ENCODE measurements at regions not wholly inside any gene's neighbourhood (a gene's known extent, or its start where the extent isn't known, plus 50 kb on each side); places are given as distances from the start of the nearest gene placed in this dataset.

- Histone ChIP-seq H3K27me3 (no peaks in the 10 kb centered on the region), H3K4me1 (no peaks in the 10 kb centered on the region), H3K9me3 (no peaks in the 10 kb centered on the region), H3K27ac (no peak overlapping the region), H3K36me3 (no peaks in the 10 kb centered on the region), H3K4me3 (no peak overlapping the region)
- intact Hi-C loops (cut with DNase I): no loop called here
- no peak for DNase-seq (ENCODE audit: extremely low spot score in 2 of 2)
- TF ChIP-seq POLR2A (IDR thresholded peaks at IDR 0.05): no peak
- no peak for TF ChIP-seq POLR2AphosphoS5 (IDR thresholded peaks at IDR 0.05; ENCODE audit: insufficient read depth in 1 of 2, low read depth in 1 of 2)
- TF ChIP-seq CTCF (IDR thresholded peaks at IDR 0.05): no peak
Measured at GRCh38 chr7:119232091-119232490, 1007.6 kb downstream of the ANKRD7 start.

GRCh38 chr7:119233015-119233414 is 1008.5 kb downstream of the ANKRD7 start:
- no peak for TF ChIP-seq POLR2AphosphoS5 (IDR thresholded peaks at IDR 0.05; ENCODE audit: insufficient read depth in 1 of 2, low read depth in 1 of 2)
- Histone ChIP-seq H3K9me3 (no peaks in the 10 kb centered on the region), H3K36me3 (no peaks in the 10 kb centered on the region), H3K27ac (no peak overlapping the region), H3K27me3 (no peaks in the 10 kb centered on the region), H3K4me3 (no peak overlapping the region), H3K4me1 (no peaks in the 10 kb centered on the region)
- intact Hi-C loops (cut with DNase I): no loop called here
- no peak for DNase-seq (ENCODE audit: extremely low spot score in 2 of 2)

GRCh38 chr7:119252962-119253361 is 1020.0 kb upstream of the KCND2 start:
- no peaks in the 10 kb centered on the region for H3K9me3 ChIP-seq
- intact Hi-C loops (cut with DNase I): no loop called here
- no peak overlapping the region for H3K4me3 ChIP-seq
- H3K27me3 ChIP-seq: no peaks in the 10 kb centered on the region
- DNase-seq (ENCODE audit: extremely low spot score in 2 of 2): no peak
- no peak overlapping the region for H3K27ac ChIP-seq
- H3K36me3 ChIP-seq: no peaks in the 10 kb centered on the region
- TF ChIP-seq POLR2A (IDR thresholded peaks at IDR 0.05): no peak
- TF ChIP-seq CTCF (IDR thresholded peaks at IDR 0.05): no peak
- TF ChIP-seq POLR2AphosphoS5 (IDR thresholded peaks at IDR 0.05; ENCODE audit: insufficient read depth in 1 of 2, low read depth in 1 of 2): no peak
- no peaks in the 10 kb centered on the region for H3K4me1 ChIP-seq

GRCh38 chr7:119254742-119255141 is 1018.2 kb upstream of the KCND2 start:
- no peak for TF ChIP-seq CTCF (IDR thresholded peaks at IDR 0.05)
- no peak for TF ChIP-seq POLR2AphosphoS5 (IDR thresholded peaks at IDR 0.05; ENCODE audit: insufficient read depth in 1 of 2, low read depth in 1 of 2)
- TF ChIP-seq POLR2A (IDR thresholded peaks at IDR 0.05): no peak
- H3K9me3 ChIP-seq: no peaks in the 10 kb centered on the region
- no peak for DNase-seq (ENCODE audit: extremely low spot score in 2 of 2)
- H3K4me1 ChIP-seq: no peaks in the 10 kb centered on the region
- no peak overlapping the region for H3K4me3 ChIP-seq
- intact Hi-C loops (cut with DNase I): no loop called here
- no peak overlapping the region for H3K27ac ChIP-seq
- H3K27me3 ChIP-seq: no peaks in the 10 kb centered on the region
- H3K36me3 ChIP-seq: no peaks in the 10 kb centered on the region

- Histone ChIP-seq H3K4me1 (no peaks in the 10 kb centered on the region), H3K27me3 (no peaks in the 10 kb centered on the region), H3K9me3 (no peaks in the 10 kb centered on the region), H3K36me3 (no peaks in the 10 kb centered on the region), H3K4me3 (no peak overlapping the region), H3K27ac (no peak overlapping the region)
- TF ChIP-seq CTCF (IDR thresholded peaks at IDR 0.05): no peak
- no peak for TF ChIP-seq POLR2AphosphoS5 (IDR thresholded peaks at IDR 0.05; ENCODE audit: insufficient read depth in 1 of 2, low read depth in 1 of 2)
- no peak for TF ChIP-seq POLR2A (IDR thresholded peaks at IDR 0.05)
- no peak for DNase-seq (ENCODE audit: extremely low spot score in 2 of 2)
- intact Hi-C loops (cut with DNase I): no loop called here
Measured at GRCh38 chr7:119256001-119256400, 1017.0 kb upstream of the KCND2 start.

All from vagina (tissue), 2 donors.